ENCODE measurements at regions not wholly inside any gene's neighbourhood (a gene's known extent, or its start where the extent isn't known, plus 50 kb on each side); places are given as distances from the start of the nearest gene placed in this dataset.

DNA sequence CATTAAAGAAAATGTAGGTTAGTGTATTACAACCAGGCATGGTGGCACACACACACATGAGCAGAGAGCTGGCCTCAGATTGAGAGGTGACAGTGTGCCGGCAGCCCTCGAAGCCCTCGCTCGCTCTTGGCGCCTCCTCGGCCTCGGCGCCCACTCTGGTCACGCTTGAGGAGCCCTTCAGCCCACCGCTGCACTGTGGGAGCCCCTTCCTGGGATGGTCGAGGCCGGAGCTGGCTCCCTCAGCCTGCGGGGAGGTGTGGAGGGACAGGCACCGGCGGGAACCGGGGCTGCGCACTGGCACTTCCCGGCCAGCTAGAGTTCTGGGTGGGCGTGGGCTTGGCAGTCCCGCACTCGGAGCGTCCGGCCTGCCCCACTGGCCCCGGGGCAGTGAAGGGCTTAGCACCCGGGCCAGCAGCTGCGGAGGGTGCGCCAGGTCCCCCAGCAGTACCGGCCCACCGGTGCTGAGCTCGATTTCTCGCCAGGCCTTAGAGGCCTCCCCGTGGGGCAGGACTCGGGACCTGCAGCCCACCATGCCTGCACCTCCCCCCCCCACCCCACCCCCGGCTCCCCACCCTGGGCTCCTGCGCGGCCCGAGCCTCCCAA is 80.4 kb upstream of the TMEM158 start:
- intact Hi-C loops (cut with micrococcal nuclease; ENCODE audit: unreplicated experiment) (no loop called here), in situ Hi-C loops (cut with HindIII; ENCODE audit: low pct_unique_long_range_greater_than_20kb, low sequenced_read_pairs) (no loop called here)
- POLR2A ChIA-PET: no interaction called here
- DNase-seq (ENCODE audit: low read depth, low spot score) (no peak), ATAC-seq (no peak)
- H3K9me3 ChIP-seq (ENCODE audit: control insufficient read depth, insufficient read depth, low read depth, low read length): no peaks in the 10 kb centered on the region
- no peaks in the 10 kb centered on the region for H3K4me1 ChIP-seq (ENCODE audit: control insufficient read depth, insufficient read depth, low read length)
- no peak overlapping the region for H3K4me3 ChIP-seq (ENCODE audit: low read depth in 2 of 2, low read length in 2 of 2)
- CTCF ChIA-PET: no interaction called here
- BruUV-seq (replicated peaks): no TSS peak
- TF ChIP-seq, protein P1, sequence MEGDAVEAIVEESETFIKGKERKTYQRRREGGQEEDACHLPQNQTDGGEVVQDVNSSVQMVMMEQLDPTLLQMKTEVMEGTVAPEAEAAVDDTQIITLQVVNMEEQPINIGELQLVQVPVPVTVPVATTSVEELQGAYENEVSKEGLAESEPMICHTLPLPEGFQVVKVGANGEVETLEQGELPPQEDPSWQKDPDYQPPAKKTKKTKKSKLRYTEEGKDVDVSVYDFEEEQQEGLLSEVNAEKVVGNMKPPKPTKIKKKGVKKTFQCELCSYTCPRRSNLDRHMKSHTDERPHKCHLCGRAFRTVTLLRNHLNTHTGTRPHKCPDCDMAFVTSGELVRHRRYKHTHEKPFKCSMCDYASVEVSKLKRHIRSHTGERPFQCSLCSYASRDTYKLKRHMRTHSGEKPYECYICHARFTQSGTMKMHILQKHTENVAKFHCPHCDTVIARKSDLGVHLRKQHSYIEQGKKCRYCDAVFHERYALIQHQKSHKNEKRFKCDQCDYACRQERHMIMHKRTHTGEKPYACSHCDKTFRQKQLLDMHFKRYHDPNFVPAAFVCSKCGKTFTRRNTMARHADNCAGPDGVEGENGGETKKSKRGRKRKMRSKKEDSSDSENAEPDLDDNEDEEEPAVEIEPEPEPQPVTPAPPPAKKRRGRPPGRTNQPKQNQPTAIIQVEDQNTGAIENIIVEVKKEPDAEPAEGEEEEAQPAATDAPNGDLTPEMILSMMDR (IDR thresholded peaks at IDR 0.05): no peak
- no peak for TF ChIP-seq SIN3A (IDR thresholded peaks at IDR 0.05; ENCODE audit: borderline replicate concordance, insufficient read depth, low read depth, low read length)
- TF ChIP-seq POLR2AphosphoS5 (IDR thresholded peaks at IDR 0.05; ENCODE audit: low read depth, low read length): no peak
- TF ChIP-seq, protein P2, sequence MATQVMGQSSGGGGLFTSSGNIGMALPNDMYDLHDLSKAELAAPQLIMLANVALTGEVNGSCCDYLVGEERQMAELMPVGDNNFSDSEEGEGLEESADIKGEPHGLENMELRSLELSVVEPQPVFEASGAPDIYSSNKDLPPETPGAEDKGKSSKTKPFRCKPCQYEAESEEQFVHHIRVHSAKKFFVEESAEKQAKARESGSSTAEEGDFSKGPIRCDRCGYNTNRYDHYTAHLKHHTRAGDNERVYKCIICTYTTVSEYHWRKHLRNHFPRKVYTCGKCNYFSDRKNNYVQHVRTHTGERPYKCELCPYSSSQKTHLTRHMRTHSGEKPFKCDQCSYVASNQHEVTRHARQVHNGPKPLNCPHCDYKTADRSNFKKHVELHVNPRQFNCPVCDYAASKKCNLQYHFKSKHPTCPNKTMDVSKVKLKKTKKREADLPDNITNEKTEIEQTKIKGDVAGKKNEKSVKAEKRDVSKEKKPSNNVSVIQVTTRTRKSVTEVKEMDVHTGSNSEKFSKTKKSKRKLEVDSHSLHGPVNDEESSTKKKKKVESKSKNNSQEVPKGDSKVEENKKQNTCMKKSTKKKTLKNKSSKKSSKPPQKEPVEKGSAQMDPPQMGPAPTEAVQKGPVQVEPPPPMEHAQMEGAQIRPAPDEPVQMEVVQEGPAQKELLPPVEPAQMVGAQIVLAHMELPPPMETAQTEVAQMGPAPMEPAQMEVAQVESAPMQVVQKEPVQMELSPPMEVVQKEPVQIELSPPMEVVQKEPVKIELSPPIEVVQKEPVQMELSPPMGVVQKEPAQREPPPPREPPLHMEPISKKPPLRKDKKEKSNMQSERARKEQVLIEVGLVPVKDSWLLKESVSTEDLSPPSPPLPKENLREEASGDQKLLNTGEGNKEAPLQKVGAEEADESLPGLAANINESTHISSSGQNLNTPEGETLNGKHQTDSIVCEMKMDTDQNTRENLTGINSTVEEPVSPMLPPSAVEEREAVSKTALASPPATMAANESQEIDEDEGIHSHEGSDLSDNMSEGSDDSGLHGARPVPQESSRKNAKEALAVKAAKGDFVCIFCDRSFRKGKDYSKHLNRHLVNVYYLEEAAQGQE (IDR thresholded peaks at IDR 0.05; ENCODE audit: insufficient read depth in 1 of 2, low read depth in 2 of 2, low read length in 1 of 2): no peak
- no peak for TF ChIP-seq TCF7L2 (IDR thresholded peaks at IDR 0.05; ENCODE audit: low read depth, low read length)
- no peak overlapping the region for H3K27ac ChIP-seq (ENCODE audit: low read length)
- no peaks in the 10 kb centered on the region for H3K36me3 ChIP-seq (ENCODE audit: control insufficient read depth, insufficient read depth, low read length)
- peaks cover 4% of the 10 kb centered on the region for H3K27me3 ChIP-seq (ENCODE audit: control insufficient read depth, insufficient read depth, low read length)

DNA sequence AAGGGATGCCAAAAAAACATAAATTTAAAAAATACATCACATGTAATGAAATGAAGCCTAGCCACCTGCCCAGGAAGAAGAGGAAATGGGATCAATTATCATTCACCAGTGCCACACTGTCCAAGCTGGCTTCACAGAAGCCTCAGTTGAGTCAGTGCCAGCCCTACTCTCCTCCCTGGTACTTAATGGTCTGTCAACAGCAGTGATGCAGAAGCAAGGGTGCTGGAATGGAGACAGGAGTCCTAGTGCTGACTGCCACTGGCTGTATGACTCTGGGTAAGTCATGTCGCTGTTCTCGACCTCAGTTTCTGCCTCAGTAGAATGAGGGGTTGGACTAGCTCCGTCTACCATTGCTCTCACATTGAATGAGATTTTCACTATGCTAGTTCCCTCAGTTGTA is 78.5 kb upstream of the LARS2 start:
- Histone ChIP-seq H3K27ac (ENCODE audit: low read length) (no peak overlapping the region), H3K36me3 (ENCODE audit: control insufficient read depth, insufficient read depth, low read length) (no peaks in the 10 kb centered on the region), H3K27me3 (ENCODE audit: control insufficient read depth, insufficient read depth, low read length) (no peaks in the 10 kb centered on the region; the same call in 1 of the 2 replicates), H3K4me1 (ENCODE audit: control insufficient read depth, insufficient read depth, low read length) (no peaks in the 10 kb centered on the region), H3K4me3 (ENCODE audit: low read depth in 2 of 2, low read length in 2 of 2) (no peak overlapping the region), H3K9me3 (ENCODE audit: control insufficient read depth, insufficient read depth, low read depth, low read length) (no peaks in the 10 kb centered on the region)
- BruUV-seq (replicated peaks): no TSS peak
- no peak for ATAC-seq
- in situ Hi-C loops (cut with HindIII; ENCODE audit: low pct_unique_long_range_greater_than_20kb, low sequenced_read_pairs): no loop called here
- intact Hi-C loops (cut with micrococcal nuclease; ENCODE audit: unreplicated experiment): no loop called here
- no peak for DNase-seq (ENCODE audit: low read depth, low spot score)
- ChIA-PET CTCF (no interaction called here), POLR2A (no interaction called here)
- TF ChIP-seq TCF7L2 (IDR thresholded peaks at IDR 0.05; ENCODE audit: low read depth, low read length): no peak
- TF ChIP-seq, protein P1 (IDR thresholded peaks at IDR 0.05): no peak
- TF ChIP-seq, protein P2 (IDR thresholded peaks at IDR 0.05; ENCODE audit: insufficient read depth in 1 of 2, low read depth in 2 of 2, low read length in 1 of 2): no peak
- TF ChIP-seq SIN3A (IDR thresholded peaks at IDR 0.05; ENCODE audit: borderline replicate concordance, insufficient read depth, low read depth, low read length): no peak
- no peak for TF ChIP-seq POLR2AphosphoS5 (IDR thresholded peaks at IDR 0.05; ENCODE audit: low read depth, low read length)
